ENCODE measurements at regions not wholly inside any gene's neighbourhood (a gene's known extent, or its start where the extent isn't known, plus 50 kb on each side); places are given as distances from the start of the nearest gene placed in this dataset.

DNA sequence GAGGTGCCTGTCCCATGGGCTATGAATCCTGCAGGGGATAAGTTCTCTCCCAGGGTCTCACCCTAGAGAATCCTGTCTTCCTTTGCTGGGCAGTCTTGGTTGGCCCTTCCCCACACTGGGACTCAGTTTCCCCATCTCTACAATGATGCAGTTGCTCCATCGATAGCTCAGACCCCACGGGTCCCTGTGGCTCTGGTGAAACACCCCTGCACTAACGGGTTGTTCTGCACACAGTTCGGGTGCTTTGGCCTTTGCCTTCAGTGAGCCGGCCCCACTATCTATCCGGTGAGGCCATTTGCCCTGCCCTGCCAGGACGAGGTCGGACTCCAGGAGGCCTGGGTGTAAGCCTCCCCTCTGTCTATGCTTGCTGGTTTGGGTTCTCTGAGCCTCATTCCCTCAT, 76.5 kb upstream of the PCBD1 start:
- H3K9ac ChIP-seq (ENCODE audit: low read length), result no peak overlapping the region
- TF ChIP-seq EZH2 (IDR thresholded peaks at IDR 0.05; ENCODE audit: borderline replicate concordance, low read length) (no peak), CTCF (IDR thresholded peaks at IDR 0.05; ENCODE audit: low read length) (no peak)
- H3K79me2 ChIP-seq (ENCODE audit: insufficient read depth, low read length), result no peaks in the 10 kb centered on the region
- H2AFZ ChIP-seq (ENCODE audit: low read length), result no peak overlapping the region
- H3K4me1 ChIP-seq (ENCODE audit: insufficient read depth, low read length, severe bottlenecking), result no peaks in the 10 kb centered on the region
- no peaks in the 10 kb centered on the region for H3K27me3 ChIP-seq (ENCODE audit: insufficient read depth, low read length)
- no peaks in the 10 kb centered on the region for H4K20me1 ChIP-seq (ENCODE audit: insufficient read depth, low read length)
- H3K9me3 ChIP-seq (ENCODE audit: low read length), result no peaks in the 10 kb centered on the region
- H3K4me3 ChIP-seq (ENCODE audit: low read depth, low read length, poor library complexity, severe bottlenecking), result no peak overlapping the region
- no peak overlapping the region for H3K4me2 ChIP-seq (ENCODE audit: low read length)
- no peak overlapping the region for H3K27ac ChIP-seq (ENCODE audit: low read depth, low read length, poor library complexity, severe bottlenecking)
- no peaks in the 10 kb centered on the region for H3K36me3 ChIP-seq (ENCODE audit: insufficient read depth, low read length)
- no peaks in the 10 kb centered on the region for H3F3A ChIP-seq (ENCODE audit: insufficient read depth, low read length)
- H3K9me2 ChIP-seq (ENCODE audit: low read depth, low read length), result no peaks in the 10 kb centered on the region

DNA sequence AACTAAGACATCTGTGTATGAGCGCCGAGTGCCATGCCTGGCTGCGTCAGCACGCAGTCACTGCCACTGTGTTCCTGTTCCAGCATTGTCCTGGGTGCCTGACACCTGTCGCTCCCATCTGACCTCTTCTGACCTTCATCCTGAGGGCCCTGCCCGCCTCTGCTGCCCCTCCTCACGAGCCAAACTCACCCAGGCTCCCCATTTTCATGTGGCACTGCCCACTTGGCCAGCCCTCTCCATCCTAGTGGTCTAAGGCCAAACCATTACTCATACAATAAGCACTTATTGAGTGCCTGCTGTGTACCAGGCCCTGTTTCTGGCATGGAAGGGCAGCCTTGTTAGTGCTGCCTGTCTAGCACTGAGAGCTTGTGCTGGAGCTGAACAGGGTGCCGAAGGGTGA, 77.2 kb upstream of the PCBD1 start:
- no peaks in the 10 kb centered on the region for H3K9me2 ChIP-seq (ENCODE audit: low read depth, low read length)
- H2AFZ ChIP-seq (ENCODE audit: low read length), result no peak overlapping the region
- no peak for TF ChIP-seq CTCF (IDR thresholded peaks at IDR 0.05; ENCODE audit: low read length)
- TF ChIP-seq EZH2 (IDR thresholded peaks at IDR 0.05; ENCODE audit: borderline replicate concordance, low read length), result no peak
- no peaks in the 10 kb centered on the region for H3K27me3 ChIP-seq (ENCODE audit: insufficient read depth, low read length)
- no peaks in the 10 kb centered on the region for H3K36me3 ChIP-seq (ENCODE audit: insufficient read depth, low read length)
- H3K4me1 ChIP-seq (ENCODE audit: insufficient read depth, low read length, severe bottlenecking), result no peaks in the 10 kb centered on the region
- no peak overlapping the region for H3K27ac ChIP-seq (ENCODE audit: low read depth, low read length, poor library complexity, severe bottlenecking)
- H3K4me3 ChIP-seq (ENCODE audit: low read depth, low read length, poor library complexity, severe bottlenecking), result no peak overlapping the region
- H3K79me2 ChIP-seq (ENCODE audit: insufficient read depth, low read length), result no peaks in the 10 kb centered on the region
- no peak overlapping the region for H3K4me2 ChIP-seq (ENCODE audit: low read length)
- no peak overlapping the region for H3K9ac ChIP-seq (ENCODE audit: low read length)
- H3F3A ChIP-seq (ENCODE audit: insufficient read depth, low read length), result no peaks in the 10 kb centered on the region
- no peaks in the 10 kb centered on the region for H3K9me3 ChIP-seq (ENCODE audit: low read length)
- H4K20me1 ChIP-seq (ENCODE audit: insufficient read depth, low read length), result no peaks in the 10 kb centered on the region

DNA sequence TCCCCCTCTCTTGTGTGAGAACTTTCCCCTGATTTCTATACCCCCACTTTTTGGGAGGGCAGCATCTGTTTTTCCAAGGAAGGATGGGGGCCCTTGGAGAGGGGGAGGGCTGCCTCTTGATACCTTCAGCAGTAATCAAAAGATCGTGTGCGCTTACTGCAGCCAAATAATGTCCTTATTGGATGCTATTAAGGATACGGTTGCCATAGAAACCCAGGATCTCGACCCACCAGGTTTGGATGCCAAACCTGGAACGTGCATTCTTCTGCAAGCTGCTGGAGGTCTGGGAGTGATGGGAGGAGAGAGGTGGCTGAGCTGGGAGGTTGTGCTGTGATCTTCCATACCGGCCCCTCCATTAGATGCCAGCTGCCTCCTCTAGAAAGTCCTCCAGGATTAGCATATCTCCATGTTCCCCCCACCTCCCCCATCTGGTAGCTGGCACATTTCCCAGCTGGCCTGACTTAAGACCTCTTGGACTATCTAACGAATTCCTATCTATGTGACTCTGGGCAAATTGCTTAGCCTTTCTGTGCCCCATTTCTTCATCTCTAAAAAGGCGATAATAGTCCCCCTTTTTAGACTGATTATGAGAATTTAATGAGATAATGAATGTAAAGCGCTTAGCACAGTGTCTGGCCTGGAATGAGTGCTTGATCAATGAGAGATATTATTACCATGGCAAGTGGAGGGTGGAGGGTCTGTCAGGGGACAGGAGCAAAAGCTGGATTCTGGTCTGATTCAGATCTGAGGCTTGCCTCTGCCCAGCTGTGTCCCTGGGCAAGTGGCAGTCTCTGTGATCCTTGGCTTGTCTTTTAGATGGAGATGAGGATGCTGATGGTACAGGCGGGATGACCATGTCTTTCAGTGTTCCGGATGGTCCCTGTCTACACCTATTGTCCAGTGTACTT, 78.5 kb upstream of the PCBD1 start:
- no peaks in the 10 kb centered on the region for H3K36me3 ChIP-seq (ENCODE audit: insufficient read depth, low read length)
- H4K20me1 ChIP-seq (ENCODE audit: insufficient read depth, low read length), result no peaks in the 10 kb centered on the region
- no peak overlapping the region for H3K27ac ChIP-seq (ENCODE audit: low read depth, low read length, poor library complexity, severe bottlenecking)
- no peak overlapping the region for H3K9ac ChIP-seq (ENCODE audit: low read length)
- TF ChIP-seq EZH2 (IDR thresholded peaks at IDR 0.05; ENCODE audit: borderline replicate concordance, low read length) (no peak), CTCF (IDR thresholded peaks at IDR 0.05; ENCODE audit: low read length) (no peak)
- H3K4me3 ChIP-seq (ENCODE audit: low read depth, low read length, poor library complexity, severe bottlenecking), result no peak overlapping the region
- no peaks in the 10 kb centered on the region for H3K79me2 ChIP-seq (ENCODE audit: insufficient read depth, low read length)
- H3K9me2 ChIP-seq (ENCODE audit: low read depth, low read length), result no peaks in the 10 kb centered on the region
- no peaks in the 10 kb centered on the region for H3F3A ChIP-seq (ENCODE audit: insufficient read depth, low read length)
- H3K27me3 ChIP-seq (ENCODE audit: insufficient read depth, low read length), result no peaks in the 10 kb centered on the region
- H3K4me2 ChIP-seq (ENCODE audit: low read length), result no peak overlapping the region
- H3K4me1 ChIP-seq (ENCODE audit: insufficient read depth, low read length, severe bottlenecking), result no peaks in the 10 kb centered on the region
- no peak overlapping the region for H2AFZ ChIP-seq (ENCODE audit: low read length)
- H3K9me3 ChIP-seq (ENCODE audit: low read length), result no peaks in the 10 kb centered on the region; the same call in 1 of the 2 replicates
